BE2C (cell line): ENCODE measurements at regions not wholly inside any gene's neighbourhood (a gene's known extent, or its start where the extent isn't known, plus 50 kb on each side); places are given as distances from the start of the nearest gene placed in this dataset.

Experiments
- DNase-seq: peaks from one replicate; pipeline ENCODE4 v3.0.0-alpha.2; 2020
- H3K27me3 ChIP-seq: fragments of 250-450 bp; sonication (Bioruptor Pico); 2 replicates; pipeline ENCODE4 v1.5.1; 2020; ENCODE audit warnings: mild to moderate bottlenecking
- H3K36me3 ChIP-seq: fragments of 250-450 bp; sonication (Bioruptor Pico); 2 replicates; pipeline ENCODE4 v1.5.1; 2020; ENCODE audit warnings: mild to moderate bottlenecking
- H3K4me1 ChIP-seq: fragments of 250-450 bp; sonication (Bioruptor Pico); 2 replicates; pipeline ENCODE4 v1.5.1; 2020
- H3K4me3 ChIP-seq: 2 replicates; pipeline ENCODE4 v1.5.1; 2011; ENCODE audit warnings: low read depth, low read length
- H3K9me3 ChIP-seq: fragments of 250-450 bp; sonication (Bioruptor Pico); 2 replicates; pipeline ENCODE4 v1.5.1; 2020
- CTCF ChIP-seq: IDR thresholded peaks from 2 replicates; pipeline ENCODE4 v1.5.1; 2012; ENCODE audit warnings: mild to moderate bottlenecking, low read depth, low read length

- no peak for TF ChIP-seq CTCF
- H3K4me1 ChIP-seq, result no peaks in the 10 kb centered on the region
Observed at GRCh38 chr20:12051206-12052163, 133.8 kb downstream of the BTBD3 start.

GRCh38 chr20:12053353-12053752 is 135.7 kb downstream of the BTBD3 start:
- Histone ChIP-seq H3K4me1 (no peaks in the 10 kb centered on the region), H3K4me3 (no peak overlapping the region), H3K27me3 (no peaks in the 10 kb centered on the region), H3K36me3 (no peaks in the 10 kb centered on the region), H3K9me3 (no peaks in the 10 kb centered on the region)
- no peak for TF ChIP-seq CTCF
- DNase-seq, result no peak

More at GRCh38 chr20:12051206-12052163, 133.8 kb downstream of the BTBD3 start:
- Histone ChIP-seq H3K36me3 (no peaks in the 10 kb centered on the region), H3K27me3 (no peaks in the 10 kb centered on the region), H3K9me3 (no peaks in the 10 kb centered on the region), H3K4me3 (no peak overlapping the region)
- DNase-seq, result no peak

- no peaks in the 10 kb centered on the region for H3K36me3 ChIP-seq
Observed at GRCh38 chr20:12054556-12054955, 136.9 kb downstream of the BTBD3 start.

GRCh38 chr20:12055161-12055560 is 137.5 kb downstream of the BTBD3 start:
- Histone ChIP-seq H3K9me3 (no peaks in the 10 kb centered on the region), H3K27me3 (no peaks in the 10 kb centered on the region), H3K36me3 (no peaks in the 10 kb centered on the region), H3K4me3 (no peak overlapping the region), H3K4me1 (no peaks in the 10 kb centered on the region)
- no peak for TF ChIP-seq CTCF
- DNase-seq, result no peak

More at GRCh38 chr20:12054556-12054955, 136.9 kb downstream of the BTBD3 start:
- Histone ChIP-seq H3K4me3 (no peak overlapping the region), H3K9me3 (no peaks in the 10 kb centered on the region), H3K27me3 (no peaks in the 10 kb centered on the region), H3K4me1 (no peaks in the 10 kb centered on the region)
- TF ChIP-seq CTCF, result no peak
- DNase-seq, result no peak

- Histone ChIP-seq H3K4me1 (no peaks in the 10 kb centered on the region), H3K36me3 (no peaks in the 10 kb centered on the region)
- no peak for DNase-seq
Observed at GRCh38 chr20:12056839-12057238, 139.1 kb downstream of the BTBD3 start.

More at GRCh38 chr20:12056839-12057238, 139.1 kb downstream of the BTBD3 start:
- TF ChIP-seq CTCF, result no peak
- Histone ChIP-seq H3K27me3 (no peaks in the 10 kb centered on the region), H3K9me3 (no peaks in the 10 kb centered on the region), H3K4me3 (no peak overlapping the region)
